ENCODE measurements at regions not wholly inside any gene's neighbourhood (a gene's known extent, or its start where the extent isn't known, plus 50 kb on each side); places are given as distances from the start of the nearest gene placed in this dataset.

- peak; percentile 76 for FAIRE-seq
- no peak for TF ChIP-seq POLR2A (IDR thresholded peaks at IDR 0.05; ENCODE audit: low read depth, low read length)
- no peak for TF ChIP-seq POLR2AphosphoS5 (IDR thresholded peaks at IDR 0.05; ENCODE audit: low read depth, low read length)
- no peak for TF ChIP-seq TAF1 (IDR thresholded peaks at IDR 0.05; ENCODE audit: borderline replicate concordance, low read depth, low read length)
- no peak for DNase-seq (ENCODE audit: insufficient read length)
These were observed 1369.9 kb downstream of the EFNB2 start for GRCh38 chr13:105165449-105166125.

- FAIRE-seq (no peak), DNase-seq (ENCODE audit: insufficient read length) (no peak)
- TF ChIP-seq TAF1 (IDR thresholded peaks at IDR 0.05; ENCODE audit: borderline replicate concordance, low read depth, low read length) (no peak), POLR2A (IDR thresholded peaks at IDR 0.05; ENCODE audit: low read depth, low read length) (no peak), POLR2AphosphoS5 (IDR thresholded peaks at IDR 0.05; ENCODE audit: low read depth, low read length) (no peak)
These were observed 1375.6 kb downstream of the EFNB2 start for GRCh38 chr13:105159841-105160240.

GRCh38 chr13:105153611-105154010 is 1381.9 kb downstream of the EFNB2 start:
- no peak for FAIRE-seq
- no peak for TF ChIP-seq TAF1 (IDR thresholded peaks at IDR 0.05; ENCODE audit: borderline replicate concordance, low read depth, low read length)
- no peak for DNase-seq (ENCODE audit: insufficient read length)

GRCh38 chr13:105151639-105152038 is 1383.8 kb downstream of the EFNB2 start:
- FAIRE-seq = no peak
- DNase-seq (ENCODE audit: insufficient read length) = no peak
- no peak for TF ChIP-seq POLR2A (IDR thresholded peaks at IDR 0.05; ENCODE audit: low read depth, low read length)
- no peak for TF ChIP-seq POLR2AphosphoS5 (IDR thresholded peaks at IDR 0.05; ENCODE audit: low read depth, low read length)
- no peak for TF ChIP-seq TAF1 (IDR thresholded peaks at IDR 0.05; ENCODE audit: borderline replicate concordance, low read depth, low read length)

- DNase-seq (ENCODE audit: insufficient read length) (no peak), FAIRE-seq (peak; percentile 9)
- TF ChIP-seq POLR2AphosphoS5 (IDR thresholded peaks at IDR 0.05; ENCODE audit: low read depth, low read length) (no peak), POLR2A (IDR thresholded peaks at IDR 0.05; ENCODE audit: low read depth, low read length) (no peak)
These were observed 1388.0 kb downstream of the EFNB2 start for GRCh38 chr13:105147461-105147860.

GRCh38 chr13:105144936-105145335 is 1390.5 kb downstream of the EFNB2 start:
- DNase-seq (ENCODE audit: insufficient read length) (no peak), FAIRE-seq (no peak)
- TF ChIP-seq POLR2AphosphoS5 (IDR thresholded peaks at IDR 0.05; ENCODE audit: low read depth, low read length) (no peak), TAF1 (IDR thresholded peaks at IDR 0.05; ENCODE audit: borderline replicate concordance, low read depth, low read length) (no peak), POLR2A (IDR thresholded peaks at IDR 0.05; ENCODE audit: low read depth, low read length) (no peak)

- DNase-seq (ENCODE audit: insufficient read length) (no peak), FAIRE-seq (no peak)
- no peak for TF ChIP-seq POLR2A (IDR thresholded peaks at IDR 0.05; ENCODE audit: low read depth, low read length)
- TF ChIP-seq POLR2AphosphoS5 (IDR thresholded peaks at IDR 0.05; ENCODE audit: low read depth, low read length) = no peak
- no peak for TF ChIP-seq TAF1 (IDR thresholded peaks at IDR 0.05; ENCODE audit: borderline replicate concordance, low read depth, low read length)
These were observed 1391.4 kb downstream of the EFNB2 start for GRCh38 chr13:105144020-105144419.

- FAIRE-seq = no peak
- TF ChIP-seq POLR2AphosphoS5 (IDR thresholded peaks at IDR 0.05; ENCODE audit: low read depth, low read length) = no peak
- DNase-seq (ENCODE audit: insufficient read length) = no peak
These were observed 1392.9 kb downstream of the EFNB2 start for GRCh38 chr13:105142556-105142955.

- peak; percentile 96 for FAIRE-seq
- TF ChIP-seq POLR2AphosphoS5 (IDR thresholded peaks at IDR 0.05; ENCODE audit: low read depth, low read length) (peak; percentile 63), TAF1 (IDR thresholded peaks at IDR 0.05; ENCODE audit: borderline replicate concordance, low read depth, low read length) (peak; percentile 46), POLR2A (IDR thresholded peaks at IDR 0.05; ENCODE audit: low read depth, low read length) (peak; percentile 69)
- no peak for DNase-seq (ENCODE audit: insufficient read length)
These were observed 1395.8 kb downstream of the EFNB2 start for GRCh38 chr13:105139380-105140285.

GRCh38 chr13:105139048-105139379 is 1396.4 kb downstream of the EFNB2 start:
- FAIRE-seq (peak; percentile 17), DNase-seq (ENCODE audit: insufficient read length) (no peak)
- TF ChIP-seq POLR2A (IDR thresholded peaks at IDR 0.05; ENCODE audit: low read depth, low read length) = no peak
- no peak; the same call in 1 of the 2 replicates for TF ChIP-seq TAF1 (IDR thresholded peaks at IDR 0.05; ENCODE audit: borderline replicate concordance, low read depth, low read length)
- no peak for TF ChIP-seq POLR2AphosphoS5 (IDR thresholded peaks at IDR 0.05; ENCODE audit: low read depth, low read length)

- FAIRE-seq (no peak), DNase-seq (ENCODE audit: insufficient read length) (no peak)
- TF ChIP-seq TAF1 (IDR thresholded peaks at IDR 0.05; ENCODE audit: borderline replicate concordance, low read depth, low read length) (no peak), POLR2A (IDR thresholded peaks at IDR 0.05; ENCODE audit: low read depth, low read length) (no peak), POLR2AphosphoS5 (IDR thresholded peaks at IDR 0.05; ENCODE audit: low read depth, low read length) (no peak)
These were observed 1399.4 kb downstream of the EFNB2 start for GRCh38 chr13:105135852-105136615.

All from GM12892 (cell line).